ENCODE measurements at regions not wholly inside any gene's neighbourhood (a gene's known extent, or its start where the extent isn't known, plus 50 kb on each side); places are given as distances from the start of the nearest gene placed in this dataset.
"Not testable (repeated sequence)": the region's sequence is repeated elsewhere in the genome, so short reads cannot be mapped to it uniquely, and the experiment has no call there.

DNA sequence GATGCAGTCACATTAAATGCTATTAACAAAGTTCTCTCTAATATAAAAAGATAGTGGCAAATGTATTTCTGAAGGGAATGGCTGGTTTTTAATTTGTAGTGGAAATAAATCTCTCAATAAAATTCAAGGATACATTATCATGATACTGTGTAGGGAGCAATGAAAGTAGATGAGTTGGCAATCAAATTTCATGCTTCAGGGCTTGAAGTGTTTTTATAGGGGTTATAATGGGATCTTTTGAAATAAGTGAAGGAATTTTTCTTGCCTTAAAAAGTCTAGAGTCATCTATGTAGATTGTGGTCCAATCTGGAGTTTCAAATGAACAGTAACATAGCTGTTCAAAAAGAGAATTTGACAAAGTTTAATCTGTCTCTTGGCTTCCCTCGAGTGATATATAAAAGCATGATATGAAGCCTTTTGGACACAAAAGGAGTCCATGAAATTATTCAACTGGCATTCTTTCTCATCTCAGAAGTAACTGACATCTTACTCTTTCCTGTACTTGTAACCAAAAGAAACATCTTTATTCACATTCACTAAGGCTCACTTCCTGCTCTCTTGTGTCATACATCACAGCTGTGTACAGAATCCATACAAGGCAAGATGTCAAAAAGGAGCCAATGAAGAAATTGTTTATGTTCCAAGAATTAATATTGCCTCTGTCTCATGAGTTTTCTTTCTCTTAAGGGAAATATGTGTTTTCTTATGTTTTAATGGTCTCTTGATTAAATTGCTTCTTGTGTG, 591.0 kb upstream of the GJE1 start:
- H3K27ac ChIP-seq (ENCODE audit: low read depth, low read length) = no peak overlapping the region
- H3K36me3 ChIP-seq (ENCODE audit: control insufficient read depth, insufficient read depth, low read length) = no peaks in the 10 kb centered on the region
- H3K9ac ChIP-seq (ENCODE audit: low read length) = no peak overlapping the region
- H3K27me3 ChIP-seq (ENCODE audit: control insufficient read depth, insufficient read depth, low read length) = no peaks in the 10 kb centered on the region
- no peak overlapping the region for H3K4me3 ChIP-seq (ENCODE audit: low read depth, low read length)
- H3K4me1 ChIP-seq (ENCODE audit: control insufficient read depth, insufficient read depth, low read length) = no peaks in the 10 kb centered on the region; the same call in 1 of the 2 replicates
- peaks cover 4% of the 10 kb centered on the region; the same call in 1 of the 2 replicates for H3K9me3 ChIP-seq (ENCODE audit: control insufficient read depth, insufficient read depth, low read depth, low read length)

DNA sequence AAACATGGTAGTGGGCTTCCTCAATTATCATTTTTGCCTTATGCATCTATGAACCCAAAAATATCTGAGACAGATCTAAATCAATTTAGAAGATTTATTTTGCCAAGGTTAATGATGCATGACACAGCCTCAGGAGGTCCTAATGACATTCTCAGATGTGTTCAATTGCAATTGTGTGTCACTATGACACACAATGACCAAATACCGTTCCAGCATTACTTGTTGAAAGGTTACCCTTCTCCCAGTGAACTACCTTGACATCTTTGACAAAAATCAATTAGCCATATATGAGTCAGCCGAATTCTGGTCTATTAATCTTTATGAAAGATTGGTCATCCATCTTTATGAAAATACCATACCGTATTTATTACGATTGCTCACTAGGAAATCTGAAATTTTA, 592.5 kb upstream of the GJE1 start:
- Histone ChIP-seq H3K9ac (ENCODE audit: low read length) (no peak overlapping the region), H3K4me3 (ENCODE audit: low read depth, low read length) (no peak overlapping the region), H3K4me1 (ENCODE audit: control insufficient read depth, insufficient read depth, low read length) (no peaks in the 10 kb centered on the region; the same call in 1 of the 2 replicates), H3K9me3 (ENCODE audit: control insufficient read depth, insufficient read depth, low read depth, low read length) (0 out of 2 replicates have a peak, but pooled peaks cover 2% of the 10 kb centered on the region), H3K27ac (ENCODE audit: low read depth, low read length) (no peak overlapping the region), H3K36me3 (ENCODE audit: control insufficient read depth, insufficient read depth, low read length) (no peaks in the 10 kb centered on the region), H3K27me3 (ENCODE audit: control insufficient read depth, insufficient read depth, low read length) (no peaks in the 10 kb centered on the region)

DNA sequence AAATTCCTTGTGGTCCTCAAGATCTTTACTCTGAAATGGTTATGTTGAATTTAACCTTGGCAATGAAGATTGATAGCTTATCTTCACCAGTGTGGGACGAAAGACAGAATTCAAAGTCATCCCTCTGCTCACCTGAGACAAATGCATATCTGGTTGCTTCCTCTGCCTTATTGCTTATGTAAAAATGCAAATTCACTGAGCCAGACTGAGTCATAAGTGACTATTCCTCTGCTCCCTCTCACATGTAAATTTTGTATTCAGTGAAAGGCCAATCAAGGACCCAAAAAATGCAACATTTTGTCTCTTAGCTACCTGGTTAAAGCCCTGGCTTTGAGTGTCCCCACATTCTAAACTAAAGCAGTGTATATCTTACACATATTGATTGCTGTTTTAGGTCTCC, 593.1 kb upstream of the GJE1 start:
- no peaks in the 10 kb centered on the region for H3K27me3 ChIP-seq (ENCODE audit: control insufficient read depth, insufficient read depth, low read length)
- H3K36me3 ChIP-seq (ENCODE audit: control insufficient read depth, insufficient read depth, low read length) = no peaks in the 10 kb centered on the region
- no peak overlapping the region for H3K27ac ChIP-seq (ENCODE audit: low read depth, low read length)
- H3K9me3 ChIP-seq (ENCODE audit: control insufficient read depth, insufficient read depth, low read depth, low read length) = 0 out of 2 replicates have a peak, but pooled peaks cover 1% of the 10 kb centered on the region
- no peak overlapping the region for H3K4me3 ChIP-seq (ENCODE audit: low read depth, low read length)
- no peak overlapping the region for H3K9ac ChIP-seq (ENCODE audit: low read length)
- H3K4me1 ChIP-seq (ENCODE audit: control insufficient read depth, insufficient read depth, low read length) = no peaks in the 10 kb centered on the region; the same call in 1 of the 2 replicates

DNA sequence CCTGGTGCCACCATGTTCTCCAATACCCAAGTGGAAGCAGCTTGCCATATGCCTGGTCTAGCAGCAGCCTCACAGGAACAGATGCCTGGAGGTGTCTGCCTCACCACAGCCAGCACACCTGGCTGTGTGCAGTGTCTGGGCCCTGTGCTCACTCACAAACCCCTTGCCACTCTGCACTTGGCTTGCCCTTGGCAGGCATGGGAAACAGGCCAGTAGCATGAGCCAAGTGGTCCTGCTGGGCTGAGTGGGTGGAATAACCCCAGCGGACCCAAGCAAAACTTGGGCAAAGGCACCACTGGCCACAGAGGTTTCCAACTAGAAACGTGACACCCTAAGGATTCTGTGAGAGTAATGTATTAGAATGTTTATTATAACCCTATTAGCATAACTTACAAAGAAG, 600.5 kb upstream of the GJE1 start:
- no peak overlapping the region for H3K27ac ChIP-seq (ENCODE audit: low read depth, low read length)
- H3K9me3 ChIP-seq (ENCODE audit: control insufficient read depth, insufficient read depth, low read depth, low read length) = no peaks in the 10 kb centered on the region
- no peaks in the 10 kb centered on the region for H3K36me3 ChIP-seq (ENCODE audit: control insufficient read depth, insufficient read depth, low read length)
- no peaks in the 10 kb centered on the region for H3K4me1 ChIP-seq (ENCODE audit: control insufficient read depth, insufficient read depth, low read length)
- H3K4me3 ChIP-seq (ENCODE audit: low read depth, low read length) = no peak overlapping the region
- no peaks in the 10 kb centered on the region for H3K27me3 ChIP-seq (ENCODE audit: control insufficient read depth, insufficient read depth, low read length)
- no peak overlapping the region for H3K9ac ChIP-seq (ENCODE audit: low read length)

DNA sequence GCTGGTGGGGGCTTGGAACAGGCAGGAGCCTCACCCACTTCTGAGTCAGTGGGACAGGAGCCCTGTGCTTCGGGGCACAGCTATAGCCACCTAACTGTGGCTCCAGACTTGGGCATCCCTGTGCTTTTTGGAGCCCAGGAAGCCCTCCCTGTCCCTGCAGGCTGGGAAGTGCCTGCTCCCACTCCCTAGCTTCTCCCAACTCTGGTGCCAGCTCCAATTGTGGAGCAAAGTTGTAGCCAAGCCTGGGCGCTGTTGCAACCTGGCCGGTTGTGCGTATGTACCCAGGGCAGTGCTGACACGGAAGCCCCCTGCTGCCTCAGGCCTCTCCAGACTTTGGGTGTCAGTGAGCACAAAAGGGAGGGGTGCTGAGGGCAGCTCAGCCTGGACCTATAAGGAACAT, 601.7 kb upstream of the GJE1 start:
- Histone ChIP-seq H3K36me3 (ENCODE audit: control insufficient read depth, insufficient read depth, low read length) (no peaks in the 10 kb centered on the region), H3K9me3 (ENCODE audit: control insufficient read depth, insufficient read depth, low read depth, low read length) (no peaks in the 10 kb centered on the region), H3K27me3 (ENCODE audit: control insufficient read depth, insufficient read depth, low read length) (no peaks in the 10 kb centered on the region), H3K4me3 (ENCODE audit: low read depth, low read length) (no peak overlapping the region), H3K9ac (ENCODE audit: low read length) (no peak overlapping the region), H3K4me1 (ENCODE audit: control insufficient read depth, insufficient read depth, low read length) (no peaks in the 10 kb centered on the region), H3K27ac (ENCODE audit: low read depth, low read length) (no peak overlapping the region)

DNA sequence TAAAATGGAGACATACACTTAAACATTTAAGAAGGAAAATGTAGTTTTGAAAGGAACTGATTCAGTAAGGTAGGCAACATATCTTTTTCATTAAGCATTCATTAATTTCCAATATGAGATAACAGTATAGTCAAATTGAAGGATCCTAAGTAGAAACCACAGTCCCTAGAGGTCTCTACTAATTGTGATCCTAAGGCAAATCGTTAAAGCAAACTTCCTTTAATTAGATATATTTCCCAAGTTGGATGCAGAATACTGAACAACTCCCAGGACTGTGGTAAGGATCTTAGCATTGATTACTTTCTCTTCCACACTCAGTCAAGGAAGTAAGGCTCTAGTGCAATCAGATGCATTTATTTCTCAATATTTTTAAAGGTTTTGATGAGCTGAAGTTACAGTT, 604.1 kb upstream of the GJE1 start:
- no peak overlapping the region for H3K4me3 ChIP-seq (ENCODE audit: low read depth, low read length)
- no peaks in the 10 kb centered on the region for H3K9me3 ChIP-seq (ENCODE audit: control insufficient read depth, insufficient read depth, low read depth, low read length)
- H3K27ac ChIP-seq (ENCODE audit: low read depth, low read length) = no peak overlapping the region
- H3K9ac ChIP-seq (ENCODE audit: low read length) = no peak overlapping the region
- no peaks in the 10 kb centered on the region for H3K4me1 ChIP-seq (ENCODE audit: control insufficient read depth, insufficient read depth, low read length)
- no peaks in the 10 kb centered on the region for H3K36me3 ChIP-seq (ENCODE audit: control insufficient read depth, insufficient read depth, low read length)
- no peaks in the 10 kb centered on the region for H3K27me3 ChIP-seq (ENCODE audit: control insufficient read depth, insufficient read depth, low read length)

DNA sequence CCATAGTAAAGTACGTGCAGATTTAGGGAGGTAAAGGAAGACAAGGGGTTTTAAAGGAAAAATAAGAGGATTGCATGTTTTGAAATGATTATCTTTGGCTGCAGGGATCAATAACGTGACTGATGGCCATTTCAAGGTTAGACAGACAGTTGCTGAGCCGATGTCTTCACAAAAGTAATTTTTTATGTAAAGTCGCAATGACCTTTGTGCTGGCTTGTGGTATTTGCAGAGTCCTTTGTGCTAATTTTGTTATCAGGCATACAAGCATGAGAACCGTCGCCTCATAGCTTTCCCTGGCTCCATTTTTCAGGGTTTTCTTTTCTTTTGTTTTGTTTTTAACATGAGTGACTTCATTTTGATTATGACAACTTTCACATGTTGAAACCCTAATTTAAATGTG, 605.7 kb upstream of the GJE1 start:
- no peaks in the 10 kb centered on the region for H3K27me3 ChIP-seq (ENCODE audit: control insufficient read depth, insufficient read depth, low read length)
- no peak overlapping the region for H3K4me3 ChIP-seq (ENCODE audit: low read depth, low read length)
- H3K9me3 ChIP-seq (ENCODE audit: control insufficient read depth, insufficient read depth, low read depth, low read length) = no peaks in the 10 kb centered on the region
- no peaks in the 10 kb centered on the region for H3K4me1 ChIP-seq (ENCODE audit: control insufficient read depth, insufficient read depth, low read length)
- no peak overlapping the region for H3K9ac ChIP-seq (ENCODE audit: low read length)
- no peak overlapping the region for H3K27ac ChIP-seq (ENCODE audit: low read depth, low read length)
- H3K36me3 ChIP-seq (ENCODE audit: control insufficient read depth, insufficient read depth, low read length) = no peaks in the 10 kb centered on the region

DNA sequence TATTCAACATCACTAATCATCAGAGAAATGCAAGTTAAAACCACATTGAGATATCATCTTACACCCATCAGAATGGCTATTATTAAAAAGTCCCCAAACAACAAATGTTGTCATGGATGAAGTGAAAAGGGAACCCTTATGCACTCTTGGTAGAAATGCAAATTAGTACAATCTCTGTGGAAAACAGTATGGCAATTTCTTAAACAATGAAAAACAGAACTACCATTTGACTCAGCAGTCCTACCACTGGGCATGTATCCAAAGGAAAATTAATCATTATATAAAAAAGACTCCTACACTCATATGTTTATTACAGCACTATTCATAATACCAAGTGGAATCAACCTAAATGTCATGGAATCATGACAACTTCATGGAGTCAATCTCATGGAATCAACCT, 611.3 kb upstream of the GJE1 start:
- H3K27ac ChIP-seq (ENCODE audit: low read depth, low read length) = no peak overlapping the region
- no peak overlapping the region for H3K9ac ChIP-seq (ENCODE audit: low read length)
- no peak overlapping the region for H3K4me3 ChIP-seq (ENCODE audit: low read depth, low read length)
- no peaks in the 10 kb centered on the region for H3K36me3 ChIP-seq (ENCODE audit: control insufficient read depth, insufficient read depth, low read length)
- no peaks in the 10 kb centered on the region for H3K4me1 ChIP-seq (ENCODE audit: control insufficient read depth, insufficient read depth, low read length)
- no peaks in the 10 kb centered on the region for H3K27me3 ChIP-seq (ENCODE audit: control insufficient read depth, insufficient read depth, low read length)
- no peaks in the 10 kb centered on the region for H3K9me3 ChIP-seq (ENCODE audit: control insufficient read depth, insufficient read depth, low read depth, low read length)

DNA sequence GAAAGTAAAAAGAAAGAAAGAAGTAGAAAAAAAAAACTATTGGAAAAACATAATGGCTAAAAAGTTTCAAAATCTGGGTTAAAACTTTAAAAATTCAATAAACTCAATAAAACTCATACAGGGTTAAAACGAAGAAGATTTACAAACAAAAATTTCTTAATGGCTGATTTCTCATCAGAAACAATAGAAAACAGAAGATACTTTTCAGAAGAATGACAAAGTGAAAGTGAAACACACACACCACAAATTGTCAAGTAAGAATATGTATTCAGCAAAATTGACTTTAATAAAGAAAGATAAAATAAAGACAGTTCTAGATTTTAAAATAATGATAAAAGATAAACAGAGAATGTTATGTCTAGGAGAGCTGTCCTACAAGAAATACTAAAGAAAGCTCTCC, 618.9 kb upstream of the GJE1 start:
- Histone ChIP-seq H3K27me3 (ENCODE audit: control insufficient read depth, insufficient read depth, low read length) (no peaks in the 10 kb centered on the region), H3K4me3 (ENCODE audit: low read depth, low read length) (no peak overlapping the region), H3K36me3 (ENCODE audit: control insufficient read depth, insufficient read depth, low read length) (no peaks in the 10 kb centered on the region), H3K9me3 (ENCODE audit: control insufficient read depth, insufficient read depth, low read depth, low read length) (no peaks in the 10 kb centered on the region), H3K4me1 (ENCODE audit: control insufficient read depth, insufficient read depth, low read length) (no peaks in the 10 kb centered on the region), H3K27ac (ENCODE audit: low read depth, low read length) (no peak overlapping the region), H3K9ac (ENCODE audit: low read length) (no peak overlapping the region)

DNA sequence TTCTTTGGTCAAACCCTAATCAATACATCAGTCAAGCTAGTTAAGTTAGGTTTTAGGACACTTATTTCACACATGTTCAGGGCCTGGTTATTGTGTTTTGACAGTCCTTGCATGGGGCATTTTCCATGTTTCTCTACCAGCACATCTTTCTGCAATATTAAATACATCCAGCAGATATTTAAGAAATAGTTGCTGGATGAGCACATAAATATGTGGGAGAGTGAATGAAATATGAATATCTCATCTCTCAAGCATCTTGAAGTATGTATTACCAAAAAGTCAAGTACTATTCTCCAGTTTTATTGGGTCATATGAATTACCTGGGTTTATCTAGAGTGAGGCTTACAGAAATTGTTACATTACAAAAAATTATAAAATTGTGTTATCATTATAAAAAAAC, 621.9 kb upstream of the GJE1 start:
- Histone ChIP-seq H3K9ac (ENCODE audit: low read length) (no peak overlapping the region), H3K9me3 (ENCODE audit: control insufficient read depth, insufficient read depth, low read depth, low read length) (peaks cover 10% of the 10 kb centered on the region), H3K4me3 (ENCODE audit: low read depth, low read length) (no peak overlapping the region), H3K36me3 (ENCODE audit: control insufficient read depth, insufficient read depth, low read length) (no peaks in the 10 kb centered on the region), H3K27me3 (ENCODE audit: control insufficient read depth, insufficient read depth, low read length) (no peaks in the 10 kb centered on the region), H3K27ac (ENCODE audit: low read depth, low read length) (no peak overlapping the region), H3K4me1 (ENCODE audit: control insufficient read depth, insufficient read depth, low read length) (no peaks in the 10 kb centered on the region)

DNA sequence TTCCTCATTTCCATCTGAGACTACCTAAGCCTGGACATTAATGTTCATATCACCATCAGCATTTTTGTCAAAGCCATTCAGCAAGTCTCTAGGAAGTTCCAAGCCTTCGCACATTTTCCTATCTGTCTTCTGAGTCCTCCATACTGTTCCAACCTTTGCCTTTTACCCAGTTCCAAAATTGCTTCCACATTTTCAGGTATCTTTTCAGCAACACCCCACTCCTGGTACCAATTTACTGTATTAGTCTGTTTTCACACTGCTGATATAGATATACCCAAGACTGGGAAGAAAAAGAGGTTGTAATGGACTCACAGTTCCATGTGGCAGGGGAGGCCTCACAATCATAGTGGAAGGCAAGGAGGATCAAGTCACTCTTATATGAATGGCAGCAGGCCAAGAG, 626.7 kb upstream of the GJE1 start:
- not testable (repeated sequence) for H3K4me1 ChIP-seq (ENCODE audit: control insufficient read depth, insufficient read depth, low read length); H3K9ac ChIP-seq (ENCODE audit: low read length); H3K27ac ChIP-seq (ENCODE audit: low read depth, low read length); H3K4me3 ChIP-seq (ENCODE audit: low read depth, low read length); H3K36me3 ChIP-seq (ENCODE audit: control insufficient read depth, insufficient read depth, low read length); H3K27me3 ChIP-seq (ENCODE audit: control insufficient read depth, insufficient read depth, low read length)
- peaks cover 34% of the 10 kb centered on the region for H3K9me3 ChIP-seq (ENCODE audit: control insufficient read depth, insufficient read depth, low read depth, low read length)
